C1 segment of cervical spinal cord (tissue), 14 donors: ENCODE measurements at regions not wholly inside any gene's neighbourhood (a gene's known extent, or its start where the extent isn't known, plus 50 kb on each side); places are given as distances from the start of the nearest gene placed in this dataset.

ENCODE experiments used
- DNase-seq, 14 donors: peaks; one replicate each; lab custom pipeline; 2025; lab: John Stamatoyannopoulos, UW

DNA sequence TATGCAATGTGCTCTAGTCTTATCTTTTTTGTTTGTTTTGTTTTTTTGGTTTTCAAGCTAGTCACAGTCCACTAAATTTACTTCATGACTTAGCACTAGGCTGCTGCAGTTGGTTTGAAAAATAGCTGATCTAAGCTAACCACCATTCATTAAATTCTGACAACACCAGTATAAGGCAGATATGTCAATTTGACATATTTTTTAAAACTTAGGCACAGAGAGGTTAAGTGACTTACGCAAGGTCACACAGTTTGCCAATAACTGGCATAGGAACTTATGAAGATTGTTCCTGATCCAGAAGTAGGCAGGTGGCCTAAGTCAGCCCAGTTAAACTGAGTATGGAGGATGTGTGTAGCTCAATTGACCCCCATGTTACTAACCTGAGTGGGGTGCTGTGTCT, 377.3 kb upstream of the NFE2L3 start:
- no peak for DNase-seq

DNA sequence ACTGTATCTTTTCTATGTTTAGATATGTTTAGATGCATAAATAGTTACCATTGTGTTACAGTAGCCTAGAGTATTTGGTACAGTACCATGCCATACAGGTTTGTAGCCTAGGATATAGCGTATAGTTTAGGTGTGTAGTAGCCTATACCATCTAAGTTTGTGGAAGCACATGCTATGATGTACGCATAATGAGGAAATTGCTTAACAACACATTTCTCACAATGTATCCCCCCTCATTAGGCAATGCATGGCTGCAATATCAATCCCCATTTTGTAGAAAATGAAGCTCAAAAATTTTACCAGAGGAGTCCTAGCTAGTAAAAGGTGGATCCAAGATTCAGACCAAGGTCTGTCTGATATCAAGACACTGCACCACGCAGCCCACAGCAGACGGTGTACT, 376.4 kb upstream of the NFE2L3 start:
- DNase-seq = no peak

DNA sequence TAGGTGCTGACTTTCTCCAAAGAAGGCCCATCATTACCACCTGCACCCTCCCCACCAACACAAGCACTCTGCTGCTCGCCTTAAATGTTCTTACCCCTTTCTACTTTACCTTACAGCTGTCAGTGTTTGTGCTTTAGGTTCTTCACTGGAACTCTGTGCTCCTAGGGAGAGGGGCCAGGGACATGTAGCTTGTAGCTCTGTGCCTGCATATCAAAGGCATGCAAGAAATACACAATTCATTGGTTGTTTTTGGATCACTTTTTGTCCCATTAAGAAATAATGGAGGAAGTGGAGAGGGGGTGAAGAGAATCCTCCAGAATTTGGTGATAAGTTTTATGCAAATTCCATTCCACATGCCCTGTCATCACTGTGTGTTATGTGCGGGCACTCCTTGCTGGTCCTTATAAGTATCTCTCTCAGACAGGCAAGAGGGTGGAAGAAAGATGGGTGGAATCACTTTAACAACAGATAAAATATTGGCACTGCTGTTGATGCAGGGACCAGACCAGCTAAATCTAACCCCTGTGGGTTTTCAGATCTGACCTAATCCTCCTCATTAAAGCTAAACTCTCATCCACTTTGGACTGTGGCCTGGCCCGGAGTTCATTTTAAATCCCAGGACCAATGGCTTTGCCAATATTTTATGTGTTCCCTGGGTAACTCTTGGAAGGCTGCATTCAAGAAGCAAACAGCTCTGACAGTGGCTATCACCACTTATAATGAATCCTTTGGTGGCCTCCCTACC, 375.8 kb upstream of the NFE2L3 start:
- DNase-seq = peak in 1 of 14 donors; percentile 3

DNA sequence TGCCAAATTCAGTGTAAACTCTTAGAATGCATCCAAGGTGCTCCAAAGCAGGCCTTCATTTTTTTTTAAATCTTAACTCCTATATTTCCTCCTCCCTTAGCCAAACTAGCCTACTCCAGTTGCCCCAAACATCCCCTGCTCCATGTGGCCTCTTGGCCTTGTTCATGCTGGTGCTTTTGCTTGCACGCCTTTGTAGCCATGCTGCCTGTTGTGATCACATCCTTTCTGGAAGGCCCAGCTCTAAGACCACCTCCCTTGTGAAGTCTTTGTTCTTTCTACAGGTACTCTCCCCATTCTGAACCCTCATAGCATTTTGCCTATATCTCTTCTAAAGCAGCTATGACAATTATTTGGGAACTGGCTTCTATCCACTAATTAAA, 375.3 kb upstream of the NFE2L3 start:
- no peak for DNase-seq

DNA sequence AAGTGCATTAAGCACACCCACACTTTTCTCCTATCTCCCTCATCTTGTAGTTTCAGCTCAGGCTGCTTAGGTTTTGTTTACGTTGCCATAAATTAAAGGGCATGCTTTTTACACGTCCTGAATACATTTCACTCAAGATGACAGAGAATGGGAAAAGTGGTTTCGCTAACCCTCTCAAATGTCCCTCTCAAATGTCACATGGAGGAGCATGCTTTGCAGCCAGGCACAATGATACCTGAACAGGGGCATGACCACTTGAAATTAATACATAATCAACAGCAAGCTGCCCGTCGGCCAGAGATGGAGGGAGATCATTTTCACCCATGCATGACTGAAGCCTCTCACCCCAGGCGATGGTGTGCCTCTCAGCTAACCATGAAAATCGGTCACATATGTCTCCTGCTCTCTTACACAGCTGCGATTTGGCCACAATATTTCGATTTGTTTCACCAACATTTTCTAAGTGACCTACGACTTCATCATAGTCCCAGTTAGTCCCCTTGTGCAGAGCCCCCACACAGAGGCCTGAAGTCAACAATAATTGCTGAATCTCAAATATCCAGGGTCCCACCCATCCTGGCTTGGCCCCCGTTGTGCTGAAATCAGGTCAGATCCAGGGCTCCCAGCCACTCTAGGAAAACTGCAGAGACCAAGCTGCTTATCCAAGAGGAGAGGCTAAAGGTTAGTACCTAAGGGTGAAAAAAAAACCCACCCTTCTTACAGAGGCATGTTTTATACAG, 373.9 kb upstream of the NFE2L3 start:
- DNase-seq = peak in 1 of 14 donors; percentile 18

DNA sequence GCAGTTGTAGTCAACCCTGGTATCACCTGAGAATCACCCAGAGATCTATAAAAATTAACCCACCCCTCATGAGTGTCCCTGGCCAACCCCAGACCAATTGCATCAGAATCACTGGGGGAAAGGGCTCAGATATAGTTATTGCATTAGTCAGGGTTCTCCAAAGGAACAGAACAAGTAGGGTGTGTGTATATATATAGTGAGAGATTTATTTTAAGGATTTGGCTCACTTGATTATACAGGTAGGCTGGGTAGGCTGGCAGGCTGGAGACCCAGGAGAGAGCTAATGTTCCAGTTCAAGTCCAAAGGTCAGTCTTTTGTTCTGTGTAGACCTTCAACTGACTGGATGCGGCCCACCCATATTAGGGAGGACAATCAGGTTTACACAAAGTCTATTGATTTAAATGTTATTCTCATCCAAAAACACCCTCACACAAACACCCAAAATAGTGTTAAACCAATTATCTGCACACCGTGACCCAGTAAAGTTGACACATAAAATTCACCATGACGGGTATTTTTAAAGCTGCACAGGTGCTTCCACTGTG, 372.9 kb upstream of the NFE2L3 start:
- no peak for DNase-seq

DNA sequence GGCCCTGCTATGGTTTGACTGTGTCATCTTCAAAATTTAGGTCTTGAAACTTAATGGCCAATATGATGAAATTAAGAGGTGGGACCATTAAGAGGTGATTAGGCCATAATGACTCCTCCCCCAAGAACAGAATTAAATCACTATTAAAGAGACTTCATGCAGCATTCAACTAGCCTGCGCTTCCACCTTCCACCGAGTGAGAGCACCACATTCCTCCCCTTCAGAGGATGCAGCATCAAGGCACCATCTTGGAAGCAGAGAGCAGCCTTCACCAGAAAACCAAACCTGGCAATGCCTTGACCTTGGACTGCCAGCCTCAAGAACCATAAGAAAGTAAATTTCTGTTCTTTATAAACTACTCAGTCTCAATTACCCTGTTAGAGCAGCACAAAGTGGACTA, 371.1 kb upstream of the NFE2L3 start:
- no peak for DNase-seq

DNA sequence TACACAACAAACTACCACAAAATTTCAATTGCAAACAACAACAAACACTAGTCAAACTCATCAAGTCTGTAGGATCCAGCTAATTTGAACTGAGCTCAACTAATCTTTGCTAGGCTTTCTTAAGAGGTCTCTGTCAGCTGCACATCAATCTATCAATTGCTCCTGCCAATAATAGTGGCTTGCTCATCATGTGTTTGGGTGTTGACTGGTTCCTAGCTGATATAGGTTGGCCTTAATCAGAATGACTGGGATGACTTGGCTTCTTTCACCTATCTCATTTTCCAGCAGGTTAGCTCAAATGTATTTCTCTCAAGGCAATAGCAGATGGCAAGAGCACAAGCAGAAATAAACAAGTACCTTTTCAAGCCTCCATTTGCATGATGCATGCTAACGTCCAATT, 370.3 kb upstream of the NFE2L3 start:
- peak in 1 of 14 donors; percentile 8 for DNase-seq

DNA sequence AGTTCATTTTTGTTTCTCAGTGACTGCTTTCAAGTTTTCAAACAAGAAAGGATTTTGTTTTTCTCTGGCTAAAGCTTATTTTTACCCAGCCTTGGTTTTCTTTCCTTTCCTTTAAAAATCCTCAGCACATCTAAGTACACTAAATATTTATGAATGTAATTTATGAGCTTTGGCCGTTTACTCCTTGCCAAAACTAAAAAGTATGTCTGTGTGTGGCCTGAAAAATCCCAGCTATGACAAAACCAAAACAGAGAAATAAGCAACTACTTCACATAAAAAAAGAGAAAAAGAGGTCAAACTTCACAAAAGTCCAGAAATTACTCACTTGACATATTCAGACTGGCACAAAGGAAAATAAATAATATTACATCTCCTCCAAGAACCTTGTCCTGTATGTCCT, 365.1 kb upstream of the NFE2L3 start:
- no peak for DNase-seq

DNA sequence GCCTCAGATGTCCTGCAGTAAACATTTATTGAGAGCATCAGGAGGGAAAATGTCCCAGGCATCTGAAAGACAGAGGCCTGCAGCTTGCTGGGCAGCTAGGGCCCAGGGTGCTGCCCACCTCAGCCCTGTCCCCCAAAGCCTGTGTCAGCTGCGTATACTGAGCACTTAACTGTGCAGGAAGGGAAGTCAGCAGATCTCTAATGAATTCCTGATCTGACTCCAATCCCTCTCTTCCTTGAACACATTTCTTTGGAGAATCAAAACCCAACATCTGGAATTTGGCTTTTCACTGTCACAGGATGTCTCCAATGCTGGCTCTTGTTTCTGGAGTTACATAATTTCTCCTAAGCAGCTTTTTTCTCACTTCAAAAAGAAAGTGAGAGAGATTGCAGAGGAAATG, 364.7 kb upstream of the NFE2L3 start:
- DNase-seq = no peak

DNA sequence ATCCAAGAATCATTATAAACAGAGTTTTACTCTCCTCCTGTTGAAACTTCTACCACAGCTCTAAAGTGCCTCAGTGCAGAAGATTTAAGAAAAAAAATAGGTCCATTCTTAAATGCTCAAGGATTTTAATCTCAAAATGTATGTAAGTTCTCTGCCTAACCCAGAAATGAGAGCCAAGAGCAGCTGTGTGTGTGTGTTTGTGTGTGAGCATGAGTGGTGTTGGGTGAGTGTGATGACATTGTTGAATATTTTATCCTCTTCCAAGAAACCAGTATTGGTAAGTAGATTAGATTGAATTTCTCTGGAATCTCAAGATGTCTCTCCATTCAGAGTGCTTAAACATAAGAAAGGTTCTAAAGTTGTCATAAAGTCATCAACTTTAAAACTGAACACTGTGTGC, 363.6 kb upstream of the NFE2L3 start:
- no peak for DNase-seq

DNA sequence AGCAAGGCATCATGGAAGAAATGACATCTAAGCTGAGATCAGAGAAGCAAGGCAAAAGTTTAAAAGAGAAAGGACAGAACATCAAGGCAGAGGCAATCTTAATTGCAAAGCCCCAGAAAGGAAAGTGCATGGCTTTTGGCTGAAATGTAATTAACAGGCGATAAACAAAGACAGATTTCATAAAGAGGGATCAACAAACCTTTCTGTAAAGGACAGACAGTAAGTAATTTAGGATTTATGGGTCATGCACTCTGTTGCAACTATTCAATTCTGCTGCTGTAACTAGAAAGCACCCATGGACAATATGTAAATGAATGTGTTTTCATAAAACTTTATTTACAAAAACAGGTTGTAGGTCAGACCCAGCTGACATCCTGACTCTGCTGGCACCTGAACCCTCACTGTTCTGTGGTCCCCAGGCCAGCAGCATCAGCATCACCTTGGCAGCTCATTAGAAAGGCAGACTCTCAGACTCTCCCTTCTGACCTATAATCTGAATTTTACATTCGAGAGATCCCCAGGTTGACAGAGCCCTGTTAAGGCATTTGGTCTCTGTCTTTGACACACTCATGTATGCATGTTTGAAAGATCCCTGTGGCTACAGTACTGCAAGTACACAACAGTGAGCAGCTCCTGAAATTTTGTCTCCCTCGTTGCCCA, 362.9 kb upstream of the NFE2L3 start:
- DNase-seq = no peak

DNA sequence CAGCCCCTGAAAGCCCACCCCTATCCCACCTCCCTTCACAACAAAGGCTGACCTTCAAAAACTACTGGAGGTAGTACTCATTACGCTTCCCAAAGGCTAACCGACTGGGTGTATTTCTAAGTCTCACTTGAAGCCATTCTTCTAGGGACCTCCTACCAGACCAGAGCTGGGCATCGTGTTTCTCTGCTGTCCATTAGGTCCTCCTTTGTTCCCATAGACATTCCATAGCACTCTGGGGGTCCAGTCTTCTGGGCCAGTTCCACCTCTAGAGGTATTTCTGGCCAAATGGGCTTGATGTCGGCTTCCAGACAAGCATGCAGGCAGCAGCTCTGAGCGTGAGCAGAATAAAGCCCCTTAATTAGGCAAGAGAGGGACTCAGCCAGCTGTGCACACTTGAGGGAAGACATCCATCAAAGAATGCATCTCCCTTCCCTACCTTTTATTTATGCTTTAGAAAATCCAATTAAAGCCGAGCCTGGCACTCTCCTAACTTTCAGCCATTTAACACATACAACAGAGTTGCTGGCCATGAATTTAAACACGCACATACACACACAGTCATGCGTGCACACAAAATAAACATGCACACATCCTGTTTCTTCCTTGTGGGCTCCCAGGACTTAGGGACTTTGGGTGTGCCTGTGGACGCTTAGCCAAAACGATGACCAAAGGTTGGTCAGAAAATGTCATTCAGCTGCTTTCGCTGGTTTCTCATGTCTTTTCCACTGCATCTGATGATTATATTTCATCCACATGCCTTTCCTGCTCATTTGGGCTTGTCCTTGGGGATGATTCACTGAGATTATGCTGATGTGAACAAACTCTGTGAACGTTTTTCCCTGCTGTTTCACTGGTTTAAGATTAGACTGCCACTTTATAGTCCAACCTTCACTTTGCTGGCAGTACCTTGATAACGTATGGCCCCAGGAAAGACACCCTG, 362.0 kb upstream of the NFE2L3 start:
- no peak for DNase-seq

DNA sequence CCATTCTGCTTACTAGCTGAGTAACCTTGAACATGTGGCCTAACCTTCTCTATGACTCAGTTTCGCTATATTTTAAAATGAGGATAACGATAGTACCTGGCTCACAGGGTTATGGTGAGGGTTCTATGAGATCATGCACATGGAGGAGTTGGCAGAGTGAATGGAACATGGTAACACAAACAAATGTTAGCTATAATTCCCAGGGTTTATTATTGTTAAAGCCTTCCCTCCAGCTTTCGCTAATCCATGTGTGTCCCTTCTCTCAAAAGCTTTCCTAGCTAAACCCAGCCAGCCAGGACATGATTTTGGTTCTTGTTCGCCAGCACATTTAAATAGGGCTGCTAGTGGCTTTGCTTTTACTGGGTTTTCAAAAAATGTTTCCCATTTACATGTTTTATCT, 361.0 kb upstream of the NFE2L3 start:
- DNase-seq = no peak

DNA sequence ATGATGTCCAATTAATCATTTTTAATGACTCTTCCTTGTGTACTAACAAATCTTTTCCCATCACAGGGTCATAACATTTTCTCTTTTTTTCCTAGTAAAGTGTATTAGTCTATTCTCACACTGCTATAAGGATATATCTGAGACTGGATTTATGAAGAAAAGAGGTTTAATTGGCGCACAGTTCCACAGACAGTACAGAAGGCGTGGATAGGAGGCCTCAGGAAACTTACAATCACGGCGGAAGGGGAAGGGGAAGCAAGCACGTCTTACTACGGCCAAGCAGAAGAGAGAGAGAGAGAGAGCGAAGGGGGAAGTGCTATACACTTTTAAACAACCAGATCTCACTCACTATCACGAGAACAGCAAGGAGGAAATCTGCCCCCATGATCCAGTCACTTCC, 359.4 kb upstream of the NFE2L3 start:
- no peak for DNase-seq

DNA sequence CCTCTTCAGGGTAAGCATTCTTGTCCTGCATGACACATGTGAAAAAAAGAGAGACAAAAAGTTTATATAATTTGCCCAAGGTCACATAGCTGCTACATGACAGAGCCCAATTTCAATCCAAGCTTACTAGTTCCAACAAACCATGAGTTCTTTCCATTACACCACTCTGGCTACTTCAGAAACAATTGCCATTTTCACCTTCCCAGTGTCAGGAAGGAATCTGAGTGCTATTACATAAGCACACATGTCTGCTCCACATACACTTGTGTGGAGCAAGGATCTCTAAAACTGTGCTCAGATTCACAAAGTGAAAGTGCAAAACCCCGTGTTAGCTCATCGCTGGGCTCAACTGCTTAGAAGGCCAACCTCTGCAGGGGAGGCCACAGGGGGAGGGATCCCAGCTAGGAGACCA, 356.2 kb upstream of the NFE2L3 start:
- DNase-seq = no peak

DNA sequence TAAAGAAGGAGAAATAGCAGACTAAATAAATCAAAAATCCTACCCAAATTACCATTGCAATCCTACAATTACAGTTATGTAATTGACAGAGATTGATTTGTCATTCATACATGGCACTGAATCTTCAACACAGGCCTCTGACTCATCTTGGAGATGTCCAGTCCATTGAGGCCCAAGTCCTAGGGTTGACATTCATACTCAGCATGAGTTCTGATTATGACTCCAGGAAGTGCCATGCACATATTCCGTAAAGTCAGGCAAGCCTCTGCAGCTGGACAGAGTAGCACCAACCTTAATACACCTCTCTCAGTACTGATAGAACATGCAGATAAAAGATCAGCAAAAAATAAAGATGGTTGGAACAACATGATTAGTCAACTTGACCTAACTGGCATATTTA, 353.7 kb upstream of the NFE2L3 start:
- DNase-seq = no peak

DNA sequence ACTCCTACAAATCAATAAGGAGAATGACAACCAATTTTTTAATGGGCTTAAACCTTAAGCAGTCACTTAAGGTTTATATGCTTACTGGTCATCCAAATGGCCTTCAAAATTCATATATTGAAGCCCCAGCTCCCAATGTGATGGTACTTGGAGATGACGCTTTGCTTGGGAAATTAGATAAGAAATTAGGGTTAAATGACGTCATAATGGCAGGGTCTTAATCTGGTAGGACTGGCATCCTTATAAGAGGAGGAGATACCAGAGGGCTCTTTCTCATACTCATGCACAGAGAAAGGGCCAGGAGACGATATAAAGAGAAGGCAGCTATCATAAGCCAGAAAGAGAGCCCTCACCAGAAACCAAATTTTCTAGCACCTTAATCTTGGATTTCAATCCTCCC, 350.8 kb upstream of the NFE2L3 start:
- no peak for DNase-seq

DNA sequence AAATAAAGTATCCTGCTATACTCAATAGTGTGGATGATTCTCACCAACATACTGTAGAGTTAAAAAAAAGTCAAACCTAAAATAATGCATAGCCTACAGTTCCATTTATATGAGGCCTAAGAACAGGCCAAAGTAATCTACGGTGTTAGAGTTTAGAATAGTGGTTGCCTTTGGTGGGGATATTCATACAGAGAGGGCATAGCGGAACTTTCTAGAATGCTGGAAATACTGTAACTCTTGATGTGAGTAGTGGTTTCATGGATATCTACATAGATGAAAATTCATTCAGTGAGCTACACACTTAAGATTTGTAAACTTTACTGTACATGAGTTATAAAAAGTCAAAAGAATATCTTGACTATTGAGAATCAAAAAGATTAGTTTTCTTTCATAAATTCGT, 349.9 kb upstream of the NFE2L3 start:
- no peak for DNase-seq

DNA sequence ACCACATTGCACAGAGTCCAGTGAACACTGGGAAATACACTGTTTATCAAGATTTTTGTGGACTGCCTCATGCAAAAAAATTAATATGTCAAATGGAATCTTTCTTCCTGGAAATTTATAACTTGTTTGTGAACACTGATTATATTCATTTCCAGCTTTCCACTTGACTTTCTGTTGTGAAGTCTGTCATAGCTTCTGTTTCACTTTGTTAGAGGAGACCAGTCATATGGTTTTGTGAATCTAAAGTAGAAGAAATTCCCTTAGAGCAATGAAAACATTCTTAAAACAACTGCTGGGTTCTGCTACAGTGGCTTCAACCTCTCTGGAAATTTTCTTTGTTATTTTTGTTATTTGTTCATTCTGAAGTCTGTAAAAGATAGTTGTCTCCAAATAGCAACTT, 349.5 kb upstream of the NFE2L3 start:
- DNase-seq = no peak

DNA sequence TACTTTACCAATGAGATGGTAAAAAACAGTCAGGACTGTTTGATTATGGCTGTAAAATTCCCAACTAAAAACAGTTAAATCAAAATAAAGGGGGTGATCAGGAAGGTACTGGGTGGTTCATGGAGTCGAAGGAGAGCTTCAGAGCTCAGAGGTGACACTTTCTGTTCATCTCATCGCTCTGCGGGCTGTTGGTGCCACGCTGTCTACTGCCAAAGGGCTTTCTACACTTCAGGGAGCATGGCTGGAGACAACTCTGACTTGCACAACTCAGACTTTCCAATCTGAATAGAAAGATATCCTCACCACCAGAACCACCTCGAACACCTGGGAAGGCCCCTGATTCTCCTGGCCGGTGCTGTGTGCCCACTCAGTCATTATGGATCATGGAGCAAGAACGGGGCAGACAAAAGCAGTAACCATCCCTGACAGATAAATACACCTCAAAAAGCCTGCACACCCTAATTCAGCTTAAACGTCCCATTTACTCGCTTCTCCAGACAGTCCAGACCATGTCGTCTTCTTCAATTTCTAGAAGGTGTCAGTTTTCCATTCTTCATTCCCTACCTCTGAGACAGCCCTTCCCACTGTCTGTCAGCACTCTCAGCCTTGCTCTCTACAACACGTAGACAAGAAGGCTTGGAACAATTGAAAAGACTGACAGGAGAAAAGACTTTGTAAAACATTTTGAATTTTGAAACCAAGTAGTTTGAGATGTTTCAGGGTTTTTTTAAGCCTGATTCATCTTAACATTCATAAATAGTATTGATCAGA, 348.7 kb upstream of the NFE2L3 start:
- no peak for DNase-seq
